ENCODE measurements at regions not wholly inside any gene's neighbourhood (a gene's known extent, or its start where the extent isn't known, plus 50 kb on each side); places are given as distances from the start of the nearest gene placed in this dataset.
"Not testable (repeated sequence)": the region's sequence is repeated elsewhere in the genome, so short reads cannot be mapped to it uniquely, and the experiment has no call there.

GRCh38 chr3:150357923-150358607, 50.0 kb upstream of the TSC22D2 start:
- no peak for DNase-seq

- no peak for DNase-seq
Measured at GRCh38 chr3:150357140-150357539, 51.0 kb upstream of the TSC22D2 start.

- DNase-seq: no peak
Measured at GRCh38 chr3:150355574-150355973, 52.5 kb upstream of the TSC22D2 start.

- no peak for DNase-seq
Measured at GRCh38 chr3:150352931-150353330, 55.2 kb upstream of the TSC22D2 start.

- no peak for DNase-seq
Measured at GRCh38 chr3:150351398-150351797, 56.7 kb upstream of the TSC22D2 start.

GRCh38 chr3:150349314-150350097, 58.6 kb upstream of the TSC22D2 start:
- DNase-seq: peak; percentile 45

GRCh38 chr3:150348500-150348899, 59.6 kb upstream of the TSC22D2 start:
- DNase-seq: peak; percentile 94

- DNase-seq: peak; percentile 56
Measured at GRCh38 chr3:150346981-150347863, 60.9 kb upstream of the TSC22D2 start.

GRCh38 chr3:150346266-150346665, 61.8 kb upstream of the TSC22D2 start:
- no peak for DNase-seq

- DNase-seq: peak; percentile 72
Measured at GRCh38 chr3:150345021-150345538, 63.0 kb upstream of the TSC22D2 start.

- no peak for DNase-seq
Measured at GRCh38 chr3:150344079-150344759, 63.9 kb upstream of the TSC22D2 start.

GRCh38 chr3:150342896-150343467, 65.1 kb upstream of the TSC22D2 start:
- no peak for DNase-seq

GRCh38 chr3:150341891-150342290, 66.2 kb upstream of the TSC22D2 start:
- DNase-seq: no peak

GRCh38 chr3:150336363-150336762, 71.7 kb upstream of the TSC22D2 start:
- not testable (repeated sequence) for DNase-seq

- peak; percentile 22 for DNase-seq
Measured at GRCh38 chr3:150335631-150336030, 72.5 kb upstream of the TSC22D2 start.

GRCh38 chr3:150334974-150335373, 73.1 kb upstream of the TSC22D2 start:
- no peak for DNase-seq

- DNase-seq: no peak
Measured at GRCh38 chr3:150333477-150333876, 74.6 kb upstream of the TSC22D2 start.

GRCh38 chr3:150331978-150332568, 76.0 kb upstream of the TSC22D2 start:
- DNase-seq: no peak

GRCh38 chr3:150330872-150331271, 77.2 kb upstream of the TSC22D2 start:
- no peak for DNase-seq

GRCh38 chr3:150330174-150330573, 77.9 kb upstream of the TSC22D2 start:
- no peak for DNase-seq

- no peak for DNase-seq
Measured at GRCh38 chr3:150329408-150329807, 78.7 kb upstream of the TSC22D2 start.

GRCh38 chr3:150328654-150329040, 79.5 kb upstream of the TSC22D2 start:
- no peak for DNase-seq
